Glutamatergic neuron (in vitro differentiated cells): ENCODE measurements at regions not wholly inside any gene's neighbourhood (a gene's known extent, or its start where the extent isn't known, plus 50 kb on each side); places are given as distances from the start of the nearest gene placed in this dataset.

Experiments
- DNase-seq: peaks from one replicate; pipeline ENCODE4 v3.0.0; 2022
- H3K27ac Mint-ChIP-seq: one replicate; pipeline ENCODE4 v1.8.0; 2020; ENCODE audit warnings: mild to moderate bottlenecking, mixed read lengths, inconsistent platforms; ENCODE audit not compliant: unreplicated experiment
- H3K27me3 Mint-ChIP-seq: one replicate; pipeline ENCODE4 v1.8.0; 2020; ENCODE audit warnings: mild to moderate bottlenecking, moderate library complexity, mixed read lengths, inconsistent platforms; ENCODE audit not compliant: unreplicated experiment
- H3K36me3 Mint-ChIP-seq: one replicate; pipeline ENCODE4 v1.8.0; 2020; ENCODE audit warnings: mild to moderate bottlenecking, mixed read lengths, inconsistent platforms; ENCODE audit not compliant: unreplicated experiment
- H3K4me1 Mint-ChIP-seq: one replicate; pipeline ENCODE4 v1.8.0; 2020; ENCODE audit warnings: mild to moderate bottlenecking, low read depth, mixed read lengths, inconsistent platforms; ENCODE audit not compliant: unreplicated experiment
- H3K4me3 Mint-ChIP-seq: one replicate; pipeline ENCODE4 v1.8.0; 2020; ENCODE audit warnings: mild to moderate bottlenecking, mixed read lengths, inconsistent platforms; ENCODE audit not compliant: unreplicated experiment
- H3K9me3 Mint-ChIP-seq: one replicate; pipeline ENCODE4 v1.8.0; 2020; ENCODE audit warnings: mild to moderate bottlenecking, moderate library complexity, mixed read lengths, inconsistent platforms; ENCODE audit not compliant: unreplicated experiment
- TF ChIP-seq, protein P1 (sequence below): fragments of 200-600 bp; sonication (generic); IDR thresholded peaks from one replicate; pipeline ENCODE4 v1.5.0; 2021; ENCODE audit not compliant: partially characterized antibody, unreplicated experiment

DNA sequence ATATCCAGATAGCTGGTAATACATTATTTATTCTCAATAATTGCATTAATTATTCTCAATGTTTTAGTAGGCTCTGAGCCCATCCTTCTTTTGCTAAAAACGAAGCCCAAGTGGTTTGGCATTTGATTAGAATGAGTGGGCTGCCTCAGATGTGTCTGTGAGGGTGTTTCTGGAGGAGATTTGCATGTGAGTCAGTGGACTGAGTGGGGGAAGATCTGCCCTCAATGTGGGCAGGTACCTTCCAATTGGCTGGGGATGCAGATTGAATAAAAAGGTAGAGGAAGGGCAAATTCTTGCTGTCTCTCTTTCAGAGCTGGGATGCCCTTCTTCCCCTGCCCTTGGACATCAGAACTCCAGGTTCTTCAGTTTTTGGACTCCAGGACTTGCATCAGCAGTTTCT is 290.6 kb upstream of the SMIM30 start:
- Mint-ChIP-seq H3K9me3 (peaks cover 3% of the 10 kb centered on the region), H3K4me3 (no peak overlapping the region), H3K27me3 (peaks cover 1% of the 10 kb centered on the region), H3K4me1 (peaks cover 4% of the 10 kb centered on the region), H3K36me3 (no peaks in the 10 kb centered on the region), H3K27ac (no peak overlapping the region)
- no peak for DNase-seq
- TF ChIP-seq, protein P1, sequence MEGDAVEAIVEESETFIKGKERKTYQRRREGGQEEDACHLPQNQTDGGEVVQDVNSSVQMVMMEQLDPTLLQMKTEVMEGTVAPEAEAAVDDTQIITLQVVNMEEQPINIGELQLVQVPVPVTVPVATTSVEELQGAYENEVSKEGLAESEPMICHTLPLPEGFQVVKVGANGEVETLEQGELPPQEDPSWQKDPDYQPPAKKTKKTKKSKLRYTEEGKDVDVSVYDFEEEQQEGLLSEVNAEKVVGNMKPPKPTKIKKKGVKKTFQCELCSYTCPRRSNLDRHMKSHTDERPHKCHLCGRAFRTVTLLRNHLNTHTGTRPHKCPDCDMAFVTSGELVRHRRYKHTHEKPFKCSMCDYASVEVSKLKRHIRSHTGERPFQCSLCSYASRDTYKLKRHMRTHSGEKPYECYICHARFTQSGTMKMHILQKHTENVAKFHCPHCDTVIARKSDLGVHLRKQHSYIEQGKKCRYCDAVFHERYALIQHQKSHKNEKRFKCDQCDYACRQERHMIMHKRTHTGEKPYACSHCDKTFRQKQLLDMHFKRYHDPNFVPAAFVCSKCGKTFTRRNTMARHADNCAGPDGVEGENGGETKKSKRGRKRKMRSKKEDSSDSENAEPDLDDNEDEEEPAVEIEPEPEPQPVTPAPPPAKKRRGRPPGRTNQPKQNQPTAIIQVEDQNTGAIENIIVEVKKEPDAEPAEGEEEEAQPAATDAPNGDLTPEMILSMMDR: no peak

DNA sequence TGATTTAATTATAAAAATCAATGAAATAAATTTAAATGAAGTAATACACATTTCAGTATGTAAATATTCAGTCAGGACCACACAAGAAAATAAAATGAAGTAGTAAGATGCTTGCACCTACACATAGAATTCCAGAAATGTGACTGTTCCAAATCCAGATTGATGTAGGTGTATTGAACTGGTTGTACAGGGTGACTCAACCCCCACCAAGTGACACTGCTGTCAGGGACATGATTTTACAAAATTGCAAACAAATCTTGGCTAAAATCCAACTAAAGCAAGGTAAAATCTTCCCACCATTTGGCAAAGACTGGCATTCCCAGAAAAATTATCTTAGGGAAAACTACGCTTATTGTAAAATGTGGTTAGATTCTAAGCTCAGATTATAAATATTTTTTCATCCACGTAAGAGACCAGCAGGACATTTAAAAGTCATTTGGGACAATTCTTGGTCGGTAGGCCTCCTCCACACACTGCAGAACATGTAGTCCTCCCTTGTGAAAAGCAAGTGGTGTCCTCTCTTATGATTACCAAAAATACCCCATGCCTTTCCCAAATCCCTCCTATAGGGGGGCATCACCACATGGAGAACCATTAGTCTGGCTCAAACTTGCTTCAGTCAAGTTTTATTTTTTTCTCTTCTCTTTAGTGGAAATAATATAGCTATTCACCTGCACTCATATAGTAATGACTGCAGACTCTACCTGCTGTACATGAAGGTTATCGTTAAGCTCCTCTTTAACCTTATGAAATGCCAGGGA is 287.1 kb upstream of the SMIM30 start:
- Mint-ChIP-seq H3K9me3 (peaks cover 3% of the 10 kb centered on the region), H3K4me1 (peaks cover 14% of the 10 kb centered on the region), H3K4me3 (no peak overlapping the region), H3K27me3 (peaks cover 1% of the 10 kb centered on the region), H3K36me3 (no peaks in the 10 kb centered on the region), H3K27ac (no peak overlapping the region)
- TF ChIP-seq, protein P1: peak; percentile 35
- DNase-seq: no peak

DNA sequence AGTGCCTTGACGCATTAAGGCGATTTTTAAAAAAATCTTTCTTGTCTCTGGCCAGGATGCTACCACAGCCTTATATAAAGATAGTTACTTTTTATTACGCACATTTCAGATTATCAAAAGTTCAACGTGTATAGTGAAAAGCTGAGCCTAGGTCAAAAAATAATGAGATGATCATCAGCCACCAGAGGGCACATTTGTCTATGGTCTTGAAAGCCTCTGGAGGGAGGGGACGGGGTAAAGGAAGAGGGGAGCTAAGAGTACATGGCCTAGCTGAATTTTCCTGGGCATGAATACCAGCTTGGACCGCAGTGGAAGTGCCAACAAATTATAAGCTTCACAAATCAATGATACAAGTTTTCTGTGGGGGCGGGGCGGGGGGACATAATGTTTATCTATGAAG is 285.9 kb upstream of the SMIM30 start:
- Mint-ChIP-seq H3K36me3 (no peaks in the 10 kb centered on the region), H3K4me3 (no peak overlapping the region), H3K27me3 (peaks cover under 1% of the 10 kb centered on the region), H3K9me3 (peaks cover 3% of the 10 kb centered on the region), H3K4me1 (peaks cover 14% of the 10 kb centered on the region), H3K27ac (no peak overlapping the region)
- TF ChIP-seq, protein P1: peak; percentile 49
- DNase-seq: peak; percentile 21

DNA sequence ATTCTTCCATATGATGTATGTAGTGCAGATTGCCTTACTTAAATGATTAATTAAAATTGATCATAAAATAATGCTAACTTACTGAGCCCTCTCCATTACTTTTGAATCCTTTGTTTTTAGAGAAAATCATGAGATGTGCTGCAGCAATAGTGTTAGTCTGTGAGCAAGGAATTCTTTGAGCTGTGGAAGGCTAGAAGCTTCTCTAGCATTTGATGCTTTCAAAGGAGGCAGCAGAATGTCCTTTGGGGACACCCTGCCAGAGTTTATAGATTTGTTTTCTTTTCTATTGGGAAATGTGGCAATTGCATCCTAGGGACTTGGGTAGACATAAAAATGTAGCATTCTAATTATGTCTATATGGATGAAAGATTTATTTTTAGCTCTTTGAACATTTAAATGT is 284.1 kb upstream of the SMIM30 start:
- Mint-ChIP-seq H3K27me3 (no peaks in the 10 kb centered on the region), H3K27ac (no peak overlapping the region), H3K4me3 (no peak overlapping the region), H3K36me3 (no peaks in the 10 kb centered on the region), H3K9me3 (peaks cover 3% of the 10 kb centered on the region), H3K4me1 (peaks cover 14% of the 10 kb centered on the region)
- no peak for DNase-seq
- TF ChIP-seq, protein P1: no peak

DNA sequence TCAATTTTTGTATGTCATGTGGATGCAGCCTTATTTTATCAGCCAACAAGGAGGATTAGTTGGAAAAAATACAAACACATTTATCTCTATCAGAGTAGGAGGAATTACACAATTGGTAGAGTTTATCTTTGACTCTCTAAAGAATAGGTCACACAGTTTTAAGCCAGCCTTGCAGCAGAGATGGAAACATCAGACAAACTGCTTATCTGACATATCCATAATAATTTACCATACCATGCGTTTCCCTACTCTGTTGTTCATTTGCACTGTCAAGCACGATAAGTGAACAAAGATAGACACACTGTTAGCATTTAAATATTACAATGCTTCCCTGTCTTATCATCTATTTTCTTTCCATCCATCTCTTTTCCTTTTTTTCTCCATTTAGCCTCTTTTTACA is 283.7 kb upstream of the SMIM30 start:
- H3K4me1 Mint-ChIP-seq: peaks cover 14% of the 10 kb centered on the region
- no peak overlapping the region for H3K27ac Mint-ChIP-seq
- no peaks in the 10 kb centered on the region for H3K36me3 Mint-ChIP-seq
- H3K4me3 Mint-ChIP-seq: no peak overlapping the region
- H3K9me3 Mint-ChIP-seq: peaks cover 3% of the 10 kb centered on the region
- no peaks in the 10 kb centered on the region for H3K27me3 Mint-ChIP-seq
- TF ChIP-seq, protein P1: no peak
- DNase-seq: no peak
